Chondrocyte (in vitro differentiated cells): ENCODE measurements at regions not wholly inside any gene's neighbourhood (a gene's known extent, or its start where the extent isn't known, plus 50 kb on each side); places are given as distances from the start of the nearest gene placed in this dataset.
A peak's percentile ranks its signal among the peaks of the same experiment; 100 is the strongest.

ENCODE experiments used
- DNase-seq: peaks from one replicate; pipeline ENCODE4 v3.0.0; 2021; ENCODE audit warnings: mixed read lengths, low spot score
- H3K27ac Mint-ChIP-seq: one replicate; pipeline ENCODE4 v1.8.0; 2021; ENCODE audit warnings: mild to moderate bottlenecking, moderate library complexity, mixed read lengths; ENCODE audit not compliant: unreplicated experiment
- H3K27me3 Mint-ChIP-seq: 2 replicates; pipeline ENCODE4 v1.8.0; 2021; ENCODE audit warnings: low read depth, mixed read lengths
- H3K36me3 Mint-ChIP-seq: 2 replicates; pipeline ENCODE4 v1.8.0; 2021; ENCODE audit warnings: low read depth, mixed read lengths
- H3K4me1 Mint-ChIP-seq: 2 replicates; pipeline ENCODE4 v1.8.0; 2021; ENCODE audit warnings: low read depth, mild to moderate bottlenecking, mixed read lengths
- H3K4me3 Mint-ChIP-seq: one replicate; pipeline ENCODE4 v1.8.0; 2021; ENCODE audit warnings: mild to moderate bottlenecking, moderate library complexity, mixed read lengths; ENCODE audit not compliant: unreplicated experiment
- H3K9me3 Mint-ChIP-seq: 2 replicates; pipeline ENCODE4 v1.8.0; 2021; ENCODE audit warnings: low read depth, mixed read lengths
- TF ChIP-seq, protein P1 (sequence below): fragments of 200-600 bp; sonication (generic); IDR thresholded peaks from 2 replicates; pipeline ENCODE4 v1.5.0; 2021; ENCODE audit warnings: antibody characterized with exemption, mild to moderate bottlenecking, moderate library complexity

DNA sequence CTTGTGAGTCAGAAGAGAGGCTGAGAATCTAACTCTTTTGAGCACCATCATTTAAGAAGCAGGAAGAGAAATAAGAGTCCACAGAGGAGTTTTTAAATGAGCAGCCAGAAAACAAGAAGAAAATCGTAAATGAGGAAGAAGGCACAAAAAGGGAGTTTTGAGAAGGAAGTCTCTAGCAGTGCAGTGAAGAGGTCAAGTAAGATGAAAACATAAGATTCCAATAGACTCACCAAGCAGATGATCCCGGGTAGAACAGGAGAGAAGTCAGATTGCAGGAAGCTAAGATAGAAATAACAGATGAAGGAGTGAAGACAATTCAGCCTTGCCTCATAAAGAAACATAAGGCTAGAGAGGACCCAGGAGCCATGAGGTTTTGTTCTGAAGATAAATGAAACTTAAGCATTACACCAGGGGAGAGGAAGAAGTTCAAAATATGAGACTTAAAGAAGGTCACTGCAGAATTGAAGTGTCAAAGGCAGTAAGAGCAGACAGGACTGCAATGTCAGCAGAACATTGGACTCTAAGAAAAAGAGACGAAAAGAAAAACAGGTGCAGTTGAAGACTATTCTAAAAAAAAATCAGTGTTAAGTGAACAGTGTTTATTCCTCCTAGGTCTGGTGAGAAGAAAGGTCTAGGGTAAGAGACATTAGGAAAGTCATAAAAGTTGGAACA is 229.0 kb downstream of the SEC23A start:
- no peak for DNase-seq
- no peaks in the 10 kb centered on the region for H3K9me3 Mint-ChIP-seq
- H3K4me1 Mint-ChIP-seq, result no peaks in the 10 kb centered on the region
- H3K27ac Mint-ChIP-seq, result no peak overlapping the region
- H3K4me3 Mint-ChIP-seq, result no peak overlapping the region
- TF ChIP-seq, protein P1, sequence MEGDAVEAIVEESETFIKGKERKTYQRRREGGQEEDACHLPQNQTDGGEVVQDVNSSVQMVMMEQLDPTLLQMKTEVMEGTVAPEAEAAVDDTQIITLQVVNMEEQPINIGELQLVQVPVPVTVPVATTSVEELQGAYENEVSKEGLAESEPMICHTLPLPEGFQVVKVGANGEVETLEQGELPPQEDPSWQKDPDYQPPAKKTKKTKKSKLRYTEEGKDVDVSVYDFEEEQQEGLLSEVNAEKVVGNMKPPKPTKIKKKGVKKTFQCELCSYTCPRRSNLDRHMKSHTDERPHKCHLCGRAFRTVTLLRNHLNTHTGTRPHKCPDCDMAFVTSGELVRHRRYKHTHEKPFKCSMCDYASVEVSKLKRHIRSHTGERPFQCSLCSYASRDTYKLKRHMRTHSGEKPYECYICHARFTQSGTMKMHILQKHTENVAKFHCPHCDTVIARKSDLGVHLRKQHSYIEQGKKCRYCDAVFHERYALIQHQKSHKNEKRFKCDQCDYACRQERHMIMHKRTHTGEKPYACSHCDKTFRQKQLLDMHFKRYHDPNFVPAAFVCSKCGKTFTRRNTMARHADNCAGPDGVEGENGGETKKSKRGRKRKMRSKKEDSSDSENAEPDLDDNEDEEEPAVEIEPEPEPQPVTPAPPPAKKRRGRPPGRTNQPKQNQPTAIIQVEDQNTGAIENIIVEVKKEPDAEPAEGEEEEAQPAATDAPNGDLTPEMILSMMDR, result no peak
- H3K27me3 Mint-ChIP-seq, result peaks cover 36% of the 10 kb centered on the region
- no peaks in the 10 kb centered on the region for H3K36me3 Mint-ChIP-seq

DNA sequence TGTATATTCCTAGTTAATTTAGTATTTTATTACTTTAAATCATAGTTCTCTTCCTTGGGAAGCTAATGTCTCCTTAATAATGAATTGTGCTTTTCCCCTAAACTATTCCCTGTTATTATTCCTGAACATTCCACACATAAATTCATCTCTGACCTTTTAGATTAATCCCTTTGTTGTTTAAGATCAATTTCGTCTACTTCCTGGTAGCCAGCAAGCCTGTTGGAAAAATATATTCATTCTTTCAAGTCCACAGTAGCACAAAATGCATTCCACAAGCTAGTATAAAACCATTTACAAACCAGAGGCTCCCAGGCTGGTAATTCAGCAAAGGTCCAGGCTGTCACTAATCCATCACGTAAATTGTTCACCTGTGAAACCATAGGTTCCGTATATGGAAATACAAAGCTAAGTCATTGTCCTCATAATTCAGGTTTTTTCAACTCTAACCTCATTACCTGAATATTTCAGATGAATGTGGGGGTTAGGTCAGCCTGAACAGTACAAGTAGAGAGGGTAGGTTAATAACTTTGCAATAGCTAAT is 232.7 kb downstream of the SEC23A start:
- DNase-seq, result no peak
- Mint-ChIP-seq H3K4me1 (no peaks in the 10 kb centered on the region), H3K4me3 (no peak overlapping the region), H3K27me3 (peaks cover 14% of the 10 kb centered on the region), H3K9me3 (no peaks in the 10 kb centered on the region), H3K27ac (no peak overlapping the region), H3K36me3 (no peaks in the 10 kb centered on the region)
- TF ChIP-seq, protein P1, result no peak

DNA sequence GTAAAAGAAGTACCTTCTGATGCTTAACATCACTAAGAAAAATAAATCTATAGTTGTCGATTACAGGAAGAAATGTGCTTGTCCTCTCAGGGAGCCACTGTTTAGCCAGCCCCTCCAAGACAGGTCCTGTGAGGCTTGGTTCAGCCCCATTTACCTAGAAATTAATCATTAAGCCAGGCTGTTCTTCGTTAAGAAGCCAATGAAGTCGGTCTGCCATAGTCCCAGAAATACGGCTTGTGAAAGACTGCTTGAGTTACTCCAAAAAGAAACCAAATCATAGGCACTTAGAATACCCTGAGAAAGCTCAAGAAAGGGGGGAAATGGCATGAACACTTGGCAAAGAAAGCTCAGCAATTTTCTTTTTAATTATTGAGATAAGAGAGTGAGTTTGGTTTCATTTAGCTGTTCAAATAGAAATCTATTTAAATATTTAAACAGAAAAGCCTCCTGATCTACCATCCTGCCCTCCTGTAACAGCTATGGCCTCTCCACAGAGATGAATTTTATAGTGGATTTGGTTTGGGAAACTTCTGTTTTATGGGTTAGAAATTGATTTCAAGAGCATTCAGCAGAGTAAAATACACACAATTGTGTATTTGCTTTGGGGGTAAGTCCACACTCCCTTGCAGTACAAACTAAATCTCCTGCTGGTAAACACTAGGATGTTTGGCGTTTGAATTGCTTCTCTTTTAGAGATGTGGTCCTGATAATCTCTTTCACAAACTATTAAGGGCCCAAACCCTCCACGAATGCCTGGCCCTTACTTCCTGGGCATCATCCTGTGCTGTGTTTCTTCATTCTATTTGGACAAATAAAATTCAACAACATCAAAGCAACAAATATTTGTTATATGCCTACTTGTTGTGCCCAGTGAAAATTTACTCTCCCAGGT is 234.4 kb downstream of the SEC23A start:
- Mint-ChIP-seq H3K36me3 (no peaks in the 10 kb centered on the region), H3K27me3 (peaks cover 16% of the 10 kb centered on the region), H3K4me3 (no peak overlapping the region), H3K9me3 (peaks cover 2% of the 10 kb centered on the region), H3K27ac (no peak overlapping the region), H3K4me1 (no peaks in the 10 kb centered on the region)
- TF ChIP-seq, protein P1, result no peak
- DNase-seq, result no peak

DNA sequence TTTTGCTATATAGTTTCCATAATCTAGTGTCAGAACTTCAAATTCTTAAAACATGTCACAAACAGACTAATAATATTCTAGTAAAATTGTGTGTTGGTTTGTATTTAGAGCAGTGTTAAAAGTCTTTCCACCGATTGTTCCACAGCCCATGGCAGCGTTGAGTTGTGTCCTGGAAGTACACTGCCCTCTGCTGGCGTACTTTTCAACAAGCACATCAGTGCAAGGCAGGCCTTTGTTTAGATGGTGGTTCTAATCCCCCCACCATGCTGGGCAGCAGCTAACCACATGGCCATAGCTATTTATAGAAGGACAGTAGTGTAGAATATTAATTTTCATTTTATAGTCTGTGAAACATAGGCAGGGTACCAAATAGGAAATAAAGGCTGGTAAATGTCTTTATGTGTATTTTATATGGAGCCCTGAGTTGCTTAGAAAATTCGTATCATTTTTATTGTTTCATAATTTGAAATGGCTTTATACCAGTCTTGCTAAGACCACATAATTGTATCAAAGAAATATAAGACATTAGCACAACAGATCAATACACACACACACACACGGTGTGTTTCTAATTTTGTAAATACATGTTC is 235.4 kb downstream of the SEC23A start:
- no peak overlapping the region for H3K27ac Mint-ChIP-seq

More for the DNA sequence above, 235.4 kb downstream of the SEC23A start:
- peaks cover 14% of the 10 kb centered on the region for H3K27me3 Mint-ChIP-seq
- DNase-seq, result no peak
- no peak overlapping the region for H3K4me3 Mint-ChIP-seq
- H3K9me3 Mint-ChIP-seq, result peaks cover 3% of the 10 kb centered on the region
- TF ChIP-seq, protein P1, result peak; percentile 90
- no peaks in the 10 kb centered on the region for H3K4me1 Mint-ChIP-seq
- no peaks in the 10 kb centered on the region for H3K36me3 Mint-ChIP-seq
